CD4-positive, CD25-positive, alpha-beta regulatory T cell (primary cell): ENCODE measurements at regions not wholly inside any gene's neighbourhood (a gene's known extent, or its start where the extent isn't known, plus 50 kb on each side); places are given as distances from the start of the nearest gene placed in this dataset.
A peak's percentile ranks its signal among the peaks of the same experiment; 100 is the strongest.
"Not testable (repeated sequence)": the region's sequence is repeated elsewhere in the genome, so short reads cannot be mapped to it uniquely, and the experiment has no call there.

ENCODE experiments used
- ATAC-seq, 2 donors: fragments of 150-1000 bp; cut with Tn5 transposase; one replicate each; pipeline ENCODE4 v1.10.0; 2021; ENCODE audit warnings: low read depth in 2 of 2, moderate number of reproducible peaks in 2 of 2, moderate library complexity in 1 of 2
- DNase-seq, 3 donors: peaks; one replicate each; pipeline versions ENCODE4 v3.0.0 to v3.0.0-alpha.2; 2012 to 2022; ENCODE audit warnings: mixed read lengths in 1 of 3
- H3K27ac ChIP-seq: one replicate; pipeline ENCODE4 v1.7.0; 2013; ENCODE audit warnings: mild to moderate bottlenecking, low read length; ENCODE audit not compliant: insufficient read depth, poor library complexity, severe bottlenecking
- H3K27me3 ChIP-seq: one replicate; pipeline ENCODE4 v1.7.0; 2013; ENCODE audit warnings: low read length; ENCODE audit not compliant: control insufficient read depth, insufficient read depth
- H3K36me3 ChIP-seq: one replicate; pipeline ENCODE4 v1.7.0; 2013; ENCODE audit warnings: mild to moderate bottlenecking, low read length, moderate library complexity; ENCODE audit not compliant: control insufficient read depth, insufficient read depth
- H3K4me1 ChIP-seq: 2 replicates; pipeline ENCODE4 v1.7.0; 2013; ENCODE audit warnings: mild to moderate bottlenecking, low read length; ENCODE audit not compliant: insufficient read depth, control insufficient read depth, poor library complexity, severe bottlenecking
- H3K4me3 ChIP-seq: one replicate; pipeline ENCODE4 v1.7.0; 2013; ENCODE audit warnings: low read depth, mild to moderate bottlenecking, low read length, moderate library complexity
- H3K9me3 ChIP-seq, 2 experiments: 1 replicate in 1 of 2; 2 replicates in 1 of 2; pipeline ENCODE4 v1.7.0; 2013; ENCODE audit warnings: low read length in 2 of 2, mild to moderate bottlenecking in 1 of 2, moderate library complexity in 1 of 2; ENCODE audit not compliant: control insufficient read depth in 2 of 2
- H3K27ac Mint-ChIP-seq, 3 donors: one replicate each; pipeline ENCODE4 v1.8.0; 2020 to 2022; ENCODE audit warnings: mild to moderate bottlenecking in 3 of 3, mixed read lengths in 3 of 3, moderate library complexity in 2 of 3
- H3K27me3 Mint-ChIP-seq: one replicate; pipeline ENCODE4 v1.8.0; 2022; ENCODE audit warnings: mild to moderate bottlenecking, mixed read lengths
- H3K36me3 Mint-ChIP-seq: one replicate; pipeline ENCODE4 v1.8.0; 2020; ENCODE audit warnings: mixed read lengths
- H3K4me1 Mint-ChIP-seq, 4 donors: one replicate each; pipeline ENCODE4 v1.8.0; 2020 to 2022; ENCODE audit warnings: mixed read lengths in 4 of 4, mild to moderate bottlenecking in 1 of 4
- H3K4me3 Mint-ChIP-seq, 4 donors: one replicate each; pipeline ENCODE4 v1.8.0; 2020 to 2022; ENCODE audit warnings: mild to moderate bottlenecking in 4 of 4, mixed read lengths in 4 of 4, moderate library complexity in 3 of 4
- H3K9me3 Mint-ChIP-seq, 7 donors: one replicate each; pipeline ENCODE4 v1.8.0; 2020 to 2022; ENCODE audit warnings: mixed read lengths in 7 of 7, mild to moderate bottlenecking in 3 of 7, moderate library complexity in 2 of 7

DNA sequence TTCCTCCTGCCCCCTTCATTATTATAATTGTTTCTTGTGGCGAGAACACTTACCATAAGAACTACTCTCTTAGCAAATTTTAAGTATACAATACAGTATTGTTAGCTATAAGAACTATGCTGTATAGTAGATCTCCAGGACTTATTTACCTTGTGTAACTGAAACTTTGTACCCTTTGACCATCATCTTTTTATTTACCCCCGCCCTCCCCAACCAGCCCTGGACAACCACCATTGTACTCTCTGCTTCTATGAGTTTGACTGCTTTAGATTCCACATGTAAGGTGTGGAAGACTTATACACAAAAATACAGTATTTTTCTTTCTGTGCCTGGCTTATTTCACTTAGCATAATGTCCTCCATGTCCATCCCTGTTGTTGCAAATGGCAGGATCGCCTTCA, 161.1 kb downstream of the PHF8 start:
- Mint-ChIP-seq H3K9me3 (peaks cover 0 to 9% (median 0%) of the 10 kb centered on the region in 7 donors), H3K36me3 (no peaks in the 10 kb centered on the region)
- no peaks in the 10 kb centered on the region for H3K36me3 ChIP-seq

DNA sequence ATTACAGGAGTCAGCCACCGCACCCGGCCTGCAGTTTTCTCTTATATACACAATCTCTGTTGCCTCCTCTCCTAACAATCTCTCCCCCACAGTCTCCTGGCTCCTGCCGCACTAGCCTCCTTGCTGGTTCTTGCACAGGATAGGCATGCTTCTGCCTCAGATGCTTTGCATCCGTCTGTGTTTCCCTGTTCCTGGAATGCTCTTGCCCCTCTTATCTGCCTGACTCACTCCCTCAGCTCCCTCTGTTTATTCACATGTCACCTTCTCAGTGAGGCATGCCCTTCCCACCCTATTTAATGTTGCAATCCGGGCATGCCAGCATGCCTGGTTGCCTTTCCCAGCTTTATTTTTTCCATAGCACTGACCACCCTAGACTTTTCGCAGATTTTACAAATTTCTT, 161.9 kb downstream of the PHF8 start:
- ATAC-seq (no peak), DNase-seq (no peak)
- H3K4me3 ChIP-seq: no peak overlapping the region
- H3K36me3 ChIP-seq: no peaks in the 10 kb centered on the region
- no peaks in the 10 kb centered on the region for H3K4me1 ChIP-seq
- peaks cover 0 to 2% of the 10 kb centered on the region in 2 experiments for H3K9me3 ChIP-seq
- H3K27ac Mint-ChIP-seq: no peak overlapping the region
- no peaks in the 10 kb centered on the region for H3K4me1 Mint-ChIP-seq
- H3K27me3 Mint-ChIP-seq: peaks cover 9% of the 10 kb centered on the region
- no peak overlapping the region for H3K4me3 Mint-ChIP-seq
- H3K27me3 ChIP-seq: no peaks in the 10 kb centered on the region
- H3K9me3 Mint-ChIP-seq: peaks cover 0 to 9% (median 0%) of the 10 kb centered on the region in 7 donors
- no peak overlapping the region for H3K27ac ChIP-seq
- no peaks in the 10 kb centered on the region for H3K36me3 Mint-ChIP-seq

More for the DNA sequence above, 161.1 kb downstream of the PHF8 start:
- Mint-ChIP-seq H3K4me3 (no peak overlapping the region), H3K4me1 (no peaks in the 10 kb centered on the region), H3K27ac (no peak overlapping the region), H3K27me3 (peaks cover 9% of the 10 kb centered on the region)
- no peaks in the 10 kb centered on the region for H3K4me1 ChIP-seq
- H3K9me3 ChIP-seq: no peaks in the 10 kb centered on the region
- DNase-seq (no peak), ATAC-seq (no peak)
- H3K4me3 ChIP-seq: no peak overlapping the region
- H3K27me3 ChIP-seq: no peaks in the 10 kb centered on the region
- no peak overlapping the region for H3K27ac ChIP-seq

DNA sequence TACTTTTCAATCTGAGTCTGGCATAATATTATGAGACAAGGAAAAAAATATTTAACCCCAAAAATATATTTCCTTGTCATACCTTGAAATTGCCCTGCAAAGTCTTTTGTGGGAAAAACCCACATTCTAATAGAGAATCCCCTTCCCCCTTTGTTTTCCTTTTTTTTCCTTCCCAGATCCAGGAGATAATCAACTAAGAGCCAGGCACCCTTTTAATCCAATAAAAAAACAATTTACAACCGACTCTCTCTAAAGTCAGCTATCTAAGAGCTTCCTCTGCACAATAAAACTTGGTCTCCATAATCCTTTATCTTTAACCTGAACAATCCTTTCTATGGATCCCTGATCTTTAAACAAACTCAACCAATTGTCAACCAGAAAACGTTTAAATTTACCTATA, 163.5 kb downstream of the PHF8 start:
- not testable (repeated sequence) for H3K36me3 ChIP-seq, H3K9me3 ChIP-seq, H3K4me1 Mint-ChIP-seq, H3K27me3 Mint-ChIP-seq, H3K27me3 ChIP-seq, H3K27ac ChIP-seq, DNase-seq, H3K36me3 Mint-ChIP-seq, H3K4me3 ChIP-seq, H3K4me3 Mint-ChIP-seq, H3K4me1 ChIP-seq, H3K27ac Mint-ChIP-seq, H3K9me3 Mint-ChIP-seq, ATAC-seq

DNA sequence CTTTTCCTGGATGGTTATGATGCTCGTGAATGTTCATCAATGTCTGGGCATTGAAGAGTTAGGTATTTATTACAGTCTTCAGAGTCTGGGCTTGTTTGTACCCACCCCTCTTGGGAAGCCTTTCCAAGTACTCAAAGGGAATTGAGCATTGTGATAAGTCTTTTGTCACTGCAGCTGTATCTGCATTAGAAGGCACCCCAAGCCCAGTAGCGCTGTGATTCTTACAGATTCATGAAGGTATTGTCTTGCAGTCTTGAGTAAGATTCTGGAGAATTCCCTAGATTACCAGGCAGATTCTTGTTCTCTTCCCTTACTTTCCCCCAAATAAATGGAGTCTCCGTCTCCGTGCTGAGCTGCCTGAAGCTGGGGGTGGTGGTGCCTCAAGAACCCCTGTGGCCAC, 173.4 kb upstream of the HUWE1 start:
- ATAC-seq: no peak
- peaks cover 0 to 7% (median 1%) of the 10 kb centered on the region in 7 donors for H3K9me3 Mint-ChIP-seq

DNA sequence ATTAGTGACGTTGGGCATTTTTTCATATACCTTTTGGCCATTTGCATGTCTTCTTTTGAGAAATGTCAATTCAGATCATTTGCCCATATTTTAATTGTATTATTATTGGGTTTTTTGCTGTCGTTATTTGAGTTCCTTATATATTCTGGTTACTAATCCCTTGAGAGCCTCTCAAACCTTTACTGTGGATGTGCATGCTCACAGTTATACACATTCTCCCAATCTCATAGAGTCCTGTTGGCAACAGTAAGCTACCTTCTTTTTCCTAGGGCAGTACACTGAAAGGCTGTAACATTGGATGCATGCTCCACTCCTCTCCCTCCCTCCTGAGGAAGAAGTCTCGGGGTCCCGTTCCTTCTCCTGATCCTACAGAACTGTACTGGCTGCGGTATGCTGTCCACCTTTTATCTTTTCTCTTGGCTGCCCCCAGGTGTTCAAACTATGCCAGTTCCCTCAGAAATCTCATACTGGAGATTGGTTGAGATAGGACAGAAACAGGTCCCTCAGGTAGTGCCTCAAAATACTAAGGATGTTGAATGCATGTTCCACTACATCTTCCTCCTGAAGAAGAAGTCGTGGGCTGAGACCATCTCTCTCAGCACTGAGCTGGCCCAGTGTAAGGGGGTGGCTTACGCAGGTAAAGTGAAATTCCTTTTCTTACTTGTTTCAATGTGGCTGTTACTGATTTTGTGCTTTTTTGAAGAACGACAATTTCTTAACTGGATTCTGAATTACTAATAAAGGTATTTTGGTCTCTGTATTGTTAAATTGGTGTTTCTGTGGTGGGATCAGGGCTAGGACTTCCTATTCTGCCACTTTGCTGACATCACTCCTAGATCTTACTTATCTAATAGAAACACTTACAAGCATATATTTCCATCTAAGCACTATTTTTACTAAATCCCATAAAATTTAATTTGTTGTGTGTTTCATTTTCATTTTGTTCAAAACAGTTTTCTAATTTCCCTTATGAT, 145.4 kb upstream of the HUWE1 start:
- no peaks in the 10 kb centered on the region for H3K27me3 ChIP-seq
- Mint-ChIP-seq H3K27me3 (no peaks in the 10 kb centered on the region), H3K27ac (peak overlapping the region in 1 of 3 donors; percentile 38), H3K4me3 (no peak overlapping the region), H3K9me3 (peaks cover 0 to 2% (median 0%) of the 10 kb centered on the region in 7 donors), H3K4me1 (peaks cover 0 to 7% (median 2%) of the 10 kb centered on the region in 4 donors), H3K36me3 (no peaks in the 10 kb centered on the region)
- no peaks in the 10 kb centered on the region for H3K9me3 ChIP-seq
- H3K27ac ChIP-seq: no peak overlapping the region
- H3K4me3 ChIP-seq: no peak overlapping the region
- DNase-seq (peak; percentile 7 to 60 (median 44)), ATAC-seq (peak; percentile 55 to 81)
- no peaks in the 10 kb centered on the region for H3K36me3 ChIP-seq
- peaks cover 3% of the 10 kb centered on the region for H3K4me1 ChIP-seq

More for the DNA sequence above, 173.4 kb upstream of the HUWE1 start:
- DNase-seq: no peak
- no peaks in the 10 kb centered on the region for H3K9me3 ChIP-seq
- no peaks in the 10 kb centered on the region for H3K36me3 ChIP-seq
- no peaks in the 10 kb centered on the region for H3K27me3 ChIP-seq
- Mint-ChIP-seq H3K27ac (no peak overlapping the region), H3K27me3 (peaks cover 20% of the 10 kb centered on the region), H3K4me1 (no peaks in the 10 kb centered on the region), H3K4me3 (no peak overlapping the region), H3K36me3 (no peaks in the 10 kb centered on the region)
- no peak overlapping the region for H3K4me3 ChIP-seq
- no peak overlapping the region for H3K27ac ChIP-seq
- H3K4me1 ChIP-seq: no peaks in the 10 kb centered on the region

DNA sequence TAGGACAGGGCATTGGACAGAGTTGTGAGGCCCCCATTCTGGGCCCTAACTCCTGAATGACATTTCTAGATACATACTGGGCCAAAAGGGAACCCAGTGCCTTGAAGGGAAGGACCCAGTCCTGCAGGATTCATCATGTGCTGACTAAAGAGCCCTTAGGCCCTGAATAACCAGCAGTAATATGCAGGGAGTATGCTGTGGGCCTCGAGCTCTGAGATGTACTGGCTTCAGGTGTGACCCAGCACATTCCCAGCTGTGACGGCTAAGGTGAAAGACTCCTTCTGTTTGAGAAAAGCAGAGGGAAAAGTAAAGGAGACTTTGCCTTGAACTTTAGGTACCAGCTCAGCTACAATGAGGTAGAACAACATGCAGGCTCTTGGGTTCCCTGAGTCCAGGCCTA, 138.2 kb upstream of the HUWE1 start:
- no peaks in the 10 kb centered on the region for H3K9me3 ChIP-seq
- H3K27ac ChIP-seq: no peak overlapping the region
- H3K4me3 ChIP-seq: no peak overlapping the region
- ATAC-seq (no peak), DNase-seq (no peak)
- no peaks in the 10 kb centered on the region for H3K36me3 ChIP-seq
- Mint-ChIP-seq H3K27ac (no peak overlapping the region), H3K36me3 (no peaks in the 10 kb centered on the region), H3K9me3 (no peaks in the 10 kb centered on the region), H3K4me1 (no peaks in the 10 kb centered on the region), H3K4me3 (no peak overlapping the region), H3K27me3 (no peaks in the 10 kb centered on the region)
- no peaks in the 10 kb centered on the region for H3K4me1 ChIP-seq
- no peaks in the 10 kb centered on the region for H3K27me3 ChIP-seq

DNA sequence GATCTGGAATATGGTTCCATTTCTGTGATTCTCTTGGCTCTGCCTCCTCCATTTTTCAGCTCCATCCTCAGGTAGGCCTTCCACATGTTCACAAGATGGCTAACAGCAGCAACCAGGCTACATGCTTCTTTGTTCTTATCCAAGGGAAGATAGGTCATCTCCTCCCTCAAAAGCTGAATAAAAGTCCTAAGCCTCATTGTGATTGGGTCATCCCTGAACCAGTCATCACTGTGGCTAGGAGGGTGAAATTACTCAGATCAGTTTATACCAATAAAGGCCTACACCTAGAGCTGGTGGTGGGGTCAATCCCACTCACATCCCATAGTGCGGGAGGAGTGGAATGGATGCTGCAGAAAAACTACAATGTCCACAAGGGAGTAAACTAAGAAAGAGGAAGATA, 131.6 kb upstream of the HUWE1 start:
- not testable (repeated sequence) for H3K27ac Mint-ChIP-seq, H3K36me3 ChIP-seq, H3K4me1 Mint-ChIP-seq, ATAC-seq, DNase-seq, H3K9me3 Mint-ChIP-seq, H3K4me3 ChIP-seq, H3K27ac ChIP-seq, H3K36me3 Mint-ChIP-seq, H3K4me1 ChIP-seq, H3K27me3 Mint-ChIP-seq, H3K9me3 ChIP-seq, H3K4me3 Mint-ChIP-seq, H3K27me3 ChIP-seq

DNA sequence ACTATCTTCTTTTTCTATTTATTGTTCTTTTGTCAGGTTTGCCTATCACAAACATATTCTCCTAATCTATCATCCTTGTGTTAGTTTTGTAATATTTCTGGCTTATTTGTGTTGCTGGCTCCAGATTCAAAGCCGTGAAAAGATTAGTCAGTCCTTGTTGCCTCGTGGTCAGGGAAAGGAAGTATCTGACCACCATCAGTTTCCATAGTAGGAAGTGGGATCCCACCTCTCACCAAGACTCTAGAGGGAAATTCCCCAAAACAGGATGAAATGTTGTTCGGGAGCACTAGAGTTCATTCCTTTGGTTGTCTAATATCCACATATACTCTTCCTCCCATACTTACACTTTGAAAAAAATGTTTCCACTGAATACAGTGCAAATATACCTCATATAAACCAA, 131.0 kb upstream of the HUWE1 start:
- Histone ChIP-seq H3K27ac (no peak overlapping the region), H3K36me3 (no peaks in the 10 kb centered on the region), H3K27me3 (no peaks in the 10 kb centered on the region), H3K4me1 (no peaks in the 10 kb centered on the region), H3K9me3 (no peaks in the 10 kb centered on the region), H3K4me3 (no peak overlapping the region)
- H3K4me1 Mint-ChIP-seq: no peaks in the 10 kb centered on the region
- no peaks in the 10 kb centered on the region for H3K27me3 Mint-ChIP-seq
- no peaks in the 10 kb centered on the region for H3K36me3 Mint-ChIP-seq
- H3K4me3 Mint-ChIP-seq: no peak overlapping the region
- ATAC-seq: no peak
- H3K27ac Mint-ChIP-seq: no peak overlapping the region
- no peaks in the 10 kb centered on the region for H3K9me3 Mint-ChIP-seq
- no peak for DNase-seq
